ENCODE measurements at regions not wholly inside any gene's neighbourhood (a gene's known extent, or its start where the extent isn't known, plus 50 kb on each side); places are given as distances from the start of the nearest gene placed in this dataset.

DNA sequence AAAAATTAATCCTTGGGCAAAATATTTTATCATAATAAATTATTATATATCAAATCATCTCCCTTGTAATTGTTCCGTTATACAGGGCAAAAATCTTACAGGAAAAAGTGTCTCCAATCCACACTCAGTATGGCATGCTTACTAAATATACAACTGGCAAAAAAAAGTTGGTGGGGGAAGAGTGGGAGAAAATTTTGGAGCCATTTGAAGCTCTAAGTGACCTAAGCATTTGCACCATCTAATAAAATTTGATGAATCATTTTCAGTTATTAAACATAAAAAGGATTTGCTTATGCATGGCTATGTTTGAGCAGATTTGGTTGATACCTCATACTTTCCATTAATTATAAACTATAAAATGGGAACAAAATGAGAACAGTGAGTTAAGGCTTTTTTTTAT lies 68.1 kb upstream of the FAM9C start:
- CTCF ChIA-PET: no interaction called here
- POLR2A ChIA-PET: no interaction called here

- ChIA-PET CTCF (no interaction called here), POLR2A (no interaction called here)
Measured at GRCh38 chrX:13110433-13111324, 66.3 kb upstream of the FAM9C start.

GRCh38 chrX:13109817-13110216 lies 65.4 kb upstream of the FAM9C start:
- CTCF ChIA-PET: no interaction called here
- POLR2A ChIA-PET: no interaction called here

- ChIA-PET CTCF (no interaction called here), POLR2A (no interaction called here)
Measured at GRCh38 chrX:13103914-13104274, 59.5 kb upstream of the FAM9C start.

DNA sequence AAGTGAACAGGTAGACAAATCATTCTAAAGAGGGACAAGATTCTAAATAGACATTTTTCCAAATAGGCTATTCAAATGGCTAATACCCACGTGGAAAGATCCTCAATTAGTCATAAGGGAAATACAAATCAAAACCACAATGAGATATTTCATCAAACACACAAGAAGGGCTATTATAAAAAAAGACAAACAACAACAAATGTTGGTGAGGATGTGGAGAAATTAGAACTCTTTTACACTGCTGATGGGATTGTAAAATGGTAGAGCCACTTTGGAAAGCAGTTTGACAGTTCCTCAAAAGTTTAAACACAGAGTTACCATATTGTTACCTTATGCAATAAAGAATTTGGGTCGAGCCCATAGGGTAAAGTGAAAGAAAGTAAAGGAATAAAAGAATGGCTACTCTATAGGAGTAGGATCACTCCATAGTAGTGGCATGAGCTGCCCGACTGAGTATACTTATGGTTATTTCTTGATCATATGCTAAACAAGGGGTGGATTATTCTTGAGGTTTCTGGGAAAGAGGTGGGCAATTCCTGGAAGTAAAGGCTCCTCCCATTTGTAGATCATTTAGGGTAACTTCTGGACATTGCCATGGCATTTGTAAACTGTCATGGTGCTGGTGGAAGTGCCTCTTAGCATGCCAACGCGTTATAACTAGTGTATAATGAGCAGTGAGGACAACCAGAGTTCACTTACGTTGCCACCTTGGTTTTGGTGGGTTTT lies 58.9 kb upstream of the FAM9C start:
- ChIA-PET CTCF (no interaction called here), POLR2A (no interaction called here)

GRCh38 chrX:13102636-13103035 lies 58.2 kb upstream of the FAM9C start:
- CTCF ChIA-PET: no interaction called here
- POLR2A ChIA-PET: no interaction called here

DNA sequence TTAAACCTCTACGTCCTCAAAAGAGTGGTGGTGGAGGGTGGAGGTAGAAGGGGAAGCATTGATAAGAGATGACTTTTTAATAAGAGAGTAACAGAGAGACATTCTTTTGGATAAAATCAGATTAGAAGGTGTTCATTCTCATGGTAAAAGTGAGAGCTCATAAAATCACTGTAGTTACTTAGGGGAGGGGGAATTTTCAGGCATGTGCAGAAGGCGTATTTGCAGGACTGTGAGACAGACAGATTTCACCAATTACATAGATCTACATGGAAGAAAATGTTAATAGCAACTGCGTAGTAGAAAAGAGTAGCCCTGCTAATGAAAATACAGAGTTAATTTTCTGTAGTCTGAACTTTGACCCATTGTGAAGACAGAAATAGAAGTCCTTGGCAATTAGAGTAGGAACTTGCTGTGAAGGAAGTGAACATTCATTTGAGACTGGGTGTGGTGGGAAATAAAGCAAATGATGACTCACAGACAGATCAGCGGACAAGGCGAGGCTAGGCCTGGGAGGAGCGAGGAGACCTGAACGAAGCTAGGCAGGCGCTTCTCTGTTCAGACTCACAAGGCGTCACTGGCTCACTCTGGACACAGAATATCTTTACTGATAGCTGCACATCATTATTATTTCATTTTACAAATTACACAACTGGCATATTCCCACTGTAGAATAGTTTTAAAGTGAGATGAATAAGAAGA lies 57.2 kb upstream of the FAM9C start:
- CTCF ChIA-PET: no interaction called here

DNA sequence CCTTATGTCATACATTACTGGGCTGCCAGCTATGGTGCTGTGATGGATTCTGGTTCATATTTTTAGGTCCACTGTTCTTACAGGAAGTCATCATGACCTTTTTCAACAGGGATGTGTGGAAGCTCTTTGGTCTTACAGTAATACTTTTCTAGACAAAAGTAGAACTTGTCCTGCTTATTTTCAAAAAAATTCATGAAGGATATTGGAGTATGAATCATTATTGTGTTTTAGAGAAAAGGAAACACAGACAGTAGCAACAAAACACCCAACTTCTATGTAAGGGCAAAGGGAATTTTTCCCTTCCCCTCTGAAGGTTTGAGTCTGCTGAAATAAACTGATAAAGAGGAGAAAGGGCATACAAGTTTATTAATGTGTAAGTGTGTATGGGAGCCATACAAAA lies 54.7 kb upstream of the FAM9C start:
- ChIA-PET CTCF (no interaction called here), POLR2A (no interaction called here)

More for the DNA sequence above, 57.2 kb upstream of the FAM9C start:
- POLR2A ChIA-PET: no interaction called here

DNA sequence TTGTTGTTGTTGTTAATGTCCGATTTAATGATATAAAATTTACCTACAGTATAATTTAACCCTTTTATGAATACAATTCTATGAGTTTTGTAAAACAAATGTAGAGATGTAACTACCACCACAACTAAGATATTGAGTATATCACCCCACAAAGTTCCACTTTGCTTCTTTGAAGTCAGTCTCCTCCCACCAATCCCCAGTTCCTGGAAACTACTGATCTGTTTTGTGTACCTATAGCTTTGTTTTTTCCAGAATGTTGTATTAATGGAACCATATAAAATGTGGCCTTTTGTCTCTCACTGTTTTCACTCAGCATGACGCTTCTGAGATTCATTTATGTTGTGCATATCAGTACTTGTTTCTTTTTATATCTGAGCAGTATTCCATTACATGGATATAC lies 52.3 kb upstream of the FAM9C start:
- ChIA-PET CTCF (no interaction called here), POLR2A (no interaction called here)

DNA sequence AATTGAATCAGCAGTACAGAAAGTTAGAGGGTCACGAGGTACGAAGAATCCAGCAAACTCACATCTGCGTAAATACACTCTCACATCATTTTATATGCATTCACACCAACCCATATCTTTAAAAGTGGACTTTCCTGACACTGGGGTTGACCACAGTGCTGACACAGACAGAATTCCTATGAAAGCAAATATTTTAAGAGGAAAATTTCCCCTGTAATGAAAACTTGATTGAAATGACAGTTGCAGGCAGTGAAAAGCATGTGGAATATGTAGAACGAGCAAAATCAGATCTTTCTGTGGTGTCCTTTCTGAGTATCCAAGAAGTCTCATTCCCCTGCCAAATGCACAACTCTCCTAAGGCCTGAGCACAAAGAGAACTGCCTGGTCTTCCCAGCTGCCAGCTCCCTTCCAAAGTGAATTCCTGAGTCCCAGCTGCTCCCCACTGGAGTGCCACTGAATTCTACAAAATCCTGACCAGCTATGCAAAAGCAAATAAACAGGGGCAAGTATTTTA lies 50.5 kb upstream of the FAM9C start:
- CTCF ChIA-PET: interaction anchor here (1.3 kb wide), 1 partner anchor 144 kb away, joined by 3 read pairs; no protein-coding TSS in a partner anchor
- POLR2A ChIA-PET: no interaction called here

GRCh38 chrX:13094374-13094773 lies 50.0 kb upstream of the FAM9C start:
- CTCF ChIA-PET: interaction anchor here (1.3 kb wide), 1 partner anchor 144 kb away, joined by 3 read pairs; no protein-coding TSS in a partner anchor
- POLR2A ChIA-PET: interaction anchor here (0.7 to 1.0 kb wide), 2 partner anchors 18 to 108 kb away, joined by 3 to 4 read pairs; no protein-coding TSS in a partner anchor

All from activated CD8-positive, alpha-beta memory T cell treated with anti-CD3 and anti-CD28 coated beads for 36 hours (primary cell).